Muscle of back (tissue), 3 donors: ENCODE measurements at regions not wholly inside any gene's neighbourhood (a gene's known extent, or its start where the extent isn't known, plus 50 kb on each side); places are given as distances from the start of the nearest gene placed in this dataset.

Experiments
- DNase-seq, 3 donors: peaks; one replicate each; pipeline versions ENCODE4 v3.0.0 to v3.0.0-alpha.2; 2013

DNA sequence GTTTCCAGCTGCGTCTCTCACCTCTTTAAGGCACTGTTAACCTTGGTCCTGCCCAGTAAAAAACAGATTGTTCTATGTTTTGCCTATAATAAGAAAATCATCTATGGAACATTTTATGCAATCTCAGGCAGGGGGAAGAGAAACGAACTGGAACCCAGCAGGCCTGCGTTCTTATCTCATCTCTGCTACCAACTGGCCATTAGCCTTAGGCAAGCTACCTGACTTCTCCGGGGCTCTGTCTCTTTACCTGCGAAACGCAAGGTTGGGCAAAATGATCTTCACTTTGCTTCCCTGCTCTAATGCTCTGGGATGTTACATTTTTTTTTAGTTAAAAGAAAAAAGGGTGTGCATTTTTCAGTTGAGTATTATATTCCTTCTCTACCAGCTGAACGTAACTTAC, 70.5 kb upstream of the WIPF1 start:
- no peak for DNase-seq

DNA sequence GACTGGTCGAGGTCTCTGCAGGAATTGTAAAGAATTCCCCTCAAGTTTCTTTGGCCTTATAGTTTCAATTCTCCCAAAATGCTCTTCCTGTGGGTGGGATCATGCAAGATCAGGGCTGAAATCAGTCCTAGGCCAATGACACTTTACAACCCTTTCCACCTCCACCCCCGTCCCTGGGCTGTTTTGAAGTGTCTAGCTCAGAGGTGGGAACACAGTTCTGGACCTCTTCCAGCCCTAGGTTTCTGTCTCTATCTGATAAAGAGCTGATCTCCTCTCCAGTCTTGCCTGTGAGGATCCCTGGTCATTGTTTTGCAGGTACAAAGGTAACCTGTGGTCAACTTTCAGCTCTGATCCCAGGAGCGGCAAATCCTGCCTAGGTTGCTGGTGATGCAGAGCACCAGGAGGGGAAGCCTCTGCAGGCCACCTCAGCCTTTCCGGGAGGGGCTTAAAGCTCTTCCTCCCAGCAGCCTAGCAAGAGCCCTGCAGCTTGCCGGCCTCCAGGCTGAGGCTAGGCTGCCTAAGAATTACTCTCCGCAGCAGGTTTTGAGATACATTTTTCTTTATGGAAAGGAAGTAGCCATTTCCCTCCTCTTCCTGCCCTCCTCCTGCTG, 69.8 kb upstream of the WIPF1 start:
- DNase-seq, result peak in 1 of 3 donors; percentile 52

DNA sequence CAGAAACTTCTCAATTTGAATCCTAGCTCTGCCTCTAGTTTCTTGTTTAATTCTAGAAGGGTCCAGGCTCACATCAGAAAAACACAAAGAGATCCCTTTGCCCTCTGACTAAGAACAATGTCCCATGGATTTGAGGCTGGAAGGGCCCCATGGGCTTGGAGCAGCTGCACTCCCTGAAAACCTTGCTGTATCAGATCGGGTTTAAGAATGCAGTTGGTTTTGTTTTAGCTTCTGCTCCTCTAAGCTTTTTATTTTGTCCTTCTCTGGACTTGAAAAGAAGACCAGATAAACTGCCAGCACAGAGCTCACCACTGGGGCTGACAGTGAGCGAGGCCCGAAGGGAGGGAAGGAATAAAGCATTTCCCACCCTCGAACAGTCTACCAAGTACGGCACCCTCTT, 69.2 kb upstream of the WIPF1 start:
- DNase-seq, result peak in 1 of 3 donors; percentile 48

DNA sequence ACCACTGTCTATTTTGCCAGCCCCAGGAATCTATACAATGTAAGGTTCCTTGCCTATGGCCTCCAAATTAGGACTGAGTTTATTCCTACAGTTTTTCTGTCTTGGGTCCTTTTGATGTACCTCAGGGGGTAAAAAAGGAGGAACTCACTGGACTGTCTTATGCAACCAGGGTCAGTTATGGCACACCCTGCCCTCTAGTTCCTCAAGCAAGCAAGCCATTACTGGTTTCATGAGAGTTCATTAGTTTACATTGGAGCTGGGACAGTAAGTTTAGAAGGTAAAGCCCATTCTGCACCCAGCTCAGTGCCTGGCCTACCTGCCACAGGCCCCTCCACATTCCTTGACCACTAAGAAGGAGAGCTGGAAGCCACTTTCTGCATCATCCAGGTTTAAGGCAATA, 68.7 kb upstream of the WIPF1 start:
- DNase-seq, result no peak

- no peak for DNase-seq
Observed at GRCh38 chr2:174664084-174664759, 66.6 kb upstream of the WIPF1 start.

- DNase-seq, result peak; percentile 44 to 80 (median 63)
Observed at GRCh38 chr2:174663550-174663949, 65.9 kb upstream of the WIPF1 start.

DNA sequence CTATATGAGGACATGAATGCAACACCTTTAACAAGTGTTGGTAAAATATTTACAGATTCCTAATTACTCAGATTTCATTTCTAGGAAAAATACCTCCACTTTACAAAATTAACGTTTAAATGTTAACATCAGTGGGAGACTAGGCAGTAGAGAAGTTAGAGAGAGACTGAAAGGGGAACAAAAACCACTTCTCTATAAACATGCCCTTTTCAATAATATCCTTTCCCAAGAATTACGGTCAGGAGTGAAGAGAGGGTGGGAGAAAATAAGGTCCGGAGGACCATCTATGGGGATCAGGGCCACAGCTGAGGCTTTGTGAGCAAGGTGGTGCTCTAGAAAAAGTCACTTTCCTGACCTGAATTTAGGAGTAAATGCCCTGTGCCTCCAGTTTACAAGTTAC, 65.3 kb upstream of the WIPF1 start:
- no peak for DNase-seq

DNA sequence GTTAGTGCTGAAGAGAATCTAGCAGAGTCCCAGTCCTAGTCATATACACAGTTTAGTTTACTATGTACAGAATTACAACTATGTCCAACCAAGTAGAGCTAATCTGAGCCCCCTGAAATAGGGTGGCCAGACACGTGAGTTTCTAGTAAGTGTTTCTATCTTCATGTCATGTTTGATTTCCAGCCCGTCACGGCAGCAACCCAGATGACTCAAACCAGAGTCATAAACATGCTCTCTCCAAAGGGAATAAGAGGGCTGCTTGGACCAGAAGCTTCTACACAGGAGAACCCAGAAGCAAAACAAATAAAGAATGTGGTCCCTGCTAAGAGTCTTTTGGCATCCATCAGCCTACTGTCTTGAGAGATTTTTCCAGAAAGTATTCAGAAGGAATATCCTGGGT, 64.9 kb upstream of the WIPF1 start:
- DNase-seq, result peak in 1 of 3 donors; percentile 72

DNA sequence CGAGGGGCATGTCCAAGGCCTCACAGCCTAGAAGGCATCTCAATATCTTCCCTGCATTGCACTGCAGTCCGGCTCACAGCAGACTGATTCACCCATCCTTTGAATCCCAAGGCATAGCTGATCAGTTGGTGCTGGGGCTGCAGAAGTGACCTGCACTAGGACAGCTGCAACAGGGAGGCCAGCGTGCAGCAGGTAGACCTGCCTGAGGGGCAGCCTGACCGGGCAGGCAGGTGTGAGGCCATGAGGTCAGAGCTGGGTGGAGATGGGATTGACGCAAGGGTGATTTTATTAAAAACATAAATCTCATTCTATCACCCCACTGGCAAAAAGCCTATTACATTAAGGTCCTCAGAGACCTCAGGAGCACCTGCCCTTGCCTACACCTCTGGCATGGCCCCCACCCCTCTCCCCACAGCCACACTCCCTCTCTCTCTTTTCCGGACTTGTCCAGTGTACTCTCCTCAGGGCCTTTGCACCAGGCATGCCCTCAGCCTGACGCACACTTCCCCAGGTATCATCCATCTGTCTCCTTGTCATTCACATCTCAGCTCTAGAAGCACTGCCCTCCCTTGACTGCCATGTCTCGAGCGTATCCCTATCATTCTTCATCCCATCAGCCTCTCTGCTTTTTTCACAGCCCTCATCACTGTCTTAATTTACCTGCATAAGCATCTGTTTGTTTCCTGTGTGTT, 63.5 kb upstream of the WIPF1 start:
- DNase-seq, result no peak

DNA sequence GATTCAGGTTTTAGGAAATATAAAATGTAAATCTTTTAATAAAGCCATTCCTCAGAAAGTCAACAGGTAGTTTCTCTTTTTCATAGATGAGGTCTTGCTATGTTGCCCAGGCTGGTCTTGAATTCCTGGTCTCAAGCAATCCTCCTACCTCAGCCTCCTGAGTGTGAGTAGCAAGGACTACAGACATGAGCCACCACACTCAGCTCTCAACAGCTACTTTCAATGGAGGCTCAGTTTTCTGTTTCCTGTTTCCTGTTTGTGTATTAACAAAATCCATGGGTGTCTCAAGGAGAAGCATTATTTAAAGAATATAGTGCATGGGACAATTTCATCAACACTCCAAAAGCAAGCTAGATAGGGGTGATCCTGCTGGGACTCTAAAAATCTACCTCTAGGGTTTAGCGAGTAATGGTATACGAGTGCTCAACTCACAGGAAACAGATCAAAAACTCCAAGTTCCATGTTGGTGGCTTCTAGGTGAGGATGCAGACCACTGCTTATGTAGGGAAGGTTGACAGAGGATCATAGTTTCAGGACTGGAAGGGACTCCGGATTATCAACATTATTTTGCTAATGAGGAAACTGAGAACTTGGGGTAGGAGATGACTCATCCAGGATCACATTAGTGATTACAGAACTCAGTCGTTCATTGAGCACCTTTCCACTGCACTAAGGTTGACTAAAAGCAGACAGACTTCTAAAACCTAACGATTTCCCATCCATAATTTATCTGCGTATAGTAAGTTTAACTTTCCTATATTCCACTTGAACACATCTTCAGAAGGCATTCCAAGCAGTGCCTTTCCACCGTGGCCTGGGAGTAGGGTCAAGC, 61.7 kb upstream of the WIPF1 start:
- DNase-seq, result no peak

- no peak for DNase-seq
Observed at GRCh38 chr2:174656676-174657176, 59.1 kb upstream of the WIPF1 start.

GRCh38 chr2:174656035-174656434, 58.4 kb upstream of the WIPF1 start:
- no peak for DNase-seq

GRCh38 chr2:174654419-174654941, 56.9 kb upstream of the WIPF1 start:
- no peak for DNase-seq

- no peak for DNase-seq
Observed at GRCh38 chr2:174648896-174649295, 51.3 kb upstream of the WIPF1 start.
